ENCODE measurements at regions not wholly inside any gene's neighbourhood (a gene's known extent, or its start where the extent isn't known, plus 50 kb on each side); places are given as distances from the start of the nearest gene placed in this dataset.
"Not testable (repeated sequence)": the region's sequence is repeated elsewhere in the genome, so short reads cannot be mapped to it uniquely, and the experiment has no call there.

DNA sequence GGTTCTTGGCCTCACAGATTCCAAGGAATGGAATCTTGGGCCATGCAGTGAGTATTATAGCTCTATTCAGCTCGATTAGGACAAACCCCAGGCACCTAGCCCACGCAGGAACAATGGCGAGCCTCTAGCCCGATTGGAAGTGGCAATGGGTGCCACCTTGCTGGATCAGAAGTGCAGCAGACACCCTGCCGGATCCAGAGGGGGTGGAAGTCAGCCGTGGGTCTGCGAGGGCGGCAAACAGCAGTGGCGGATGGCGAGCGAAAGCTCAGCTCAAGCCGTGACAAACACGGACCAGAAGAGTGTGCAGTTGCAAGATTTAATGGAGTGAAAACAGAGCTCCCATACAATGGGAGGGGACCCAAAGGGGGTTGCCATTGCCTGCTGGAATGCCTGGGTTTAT is 539.8 kb downstream of the MAGEB5 start:
- TF ChIP-seq POLR2A (IDR thresholded peaks at IDR 0.05): not testable (repeated sequence)
- TF ChIP-seq, protein P1, sequence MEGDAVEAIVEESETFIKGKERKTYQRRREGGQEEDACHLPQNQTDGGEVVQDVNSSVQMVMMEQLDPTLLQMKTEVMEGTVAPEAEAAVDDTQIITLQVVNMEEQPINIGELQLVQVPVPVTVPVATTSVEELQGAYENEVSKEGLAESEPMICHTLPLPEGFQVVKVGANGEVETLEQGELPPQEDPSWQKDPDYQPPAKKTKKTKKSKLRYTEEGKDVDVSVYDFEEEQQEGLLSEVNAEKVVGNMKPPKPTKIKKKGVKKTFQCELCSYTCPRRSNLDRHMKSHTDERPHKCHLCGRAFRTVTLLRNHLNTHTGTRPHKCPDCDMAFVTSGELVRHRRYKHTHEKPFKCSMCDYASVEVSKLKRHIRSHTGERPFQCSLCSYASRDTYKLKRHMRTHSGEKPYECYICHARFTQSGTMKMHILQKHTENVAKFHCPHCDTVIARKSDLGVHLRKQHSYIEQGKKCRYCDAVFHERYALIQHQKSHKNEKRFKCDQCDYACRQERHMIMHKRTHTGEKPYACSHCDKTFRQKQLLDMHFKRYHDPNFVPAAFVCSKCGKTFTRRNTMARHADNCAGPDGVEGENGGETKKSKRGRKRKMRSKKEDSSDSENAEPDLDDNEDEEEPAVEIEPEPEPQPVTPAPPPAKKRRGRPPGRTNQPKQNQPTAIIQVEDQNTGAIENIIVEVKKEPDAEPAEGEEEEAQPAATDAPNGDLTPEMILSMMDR (IDR thresholded peaks at IDR 0.05): not testable (repeated sequence)

Data from vagina (tissue), 2 donors.